ENCODE measurements at regions not wholly inside any gene's neighbourhood (a gene's known extent, or its start where the extent isn't known, plus 50 kb on each side); places are given as distances from the start of the nearest gene placed in this dataset.
"Not testable (repeated sequence)": the region's sequence is repeated elsewhere in the genome, so short reads cannot be mapped to it uniquely, and the experiment has no call there.

GRCh38 chr2:238722883-238723282 lies 125.0 kb upstream of the TWIST2 start:
- peaks cover 11 to 12% (median 11%) of the 10 kb centered on the region in 3 donors for H3K27me3 Mint-ChIP-seq (ENCODE audit: low read depth in 3 of 3)
- Histone ChIP-seq H3K4me1 (ENCODE audit: control insufficient read depth in 1 of 2, insufficient read depth in 2 of 2, low read length in 2 of 2) (no peaks in the 10 kb centered on the region), H3K4me3 (replicated peaks in 1 of 3; ENCODE audit: low read depth in 2 of 3, low read length in 3 of 3) (no peak overlapping the region), H3K4me2 (replicated peaks; ENCODE audit: extremely low read depth, low read length, poor library complexity, severe bottlenecking) (no peak overlapping the region), H3K36me3 (replicated peaks in 1 of 2; ENCODE audit: control insufficient read depth in 1 of 2, insufficient read depth in 2 of 2, low read length in 2 of 2) (no peaks in the 10 kb centered on the region), H3K27me3 (ENCODE audit: control insufficient read depth in 2 of 2, insufficient read depth in 2 of 2, low read length in 2 of 2) (peaks cover 0 to 2% of the 10 kb centered on the region in 2 donors), H3K9ac (ENCODE audit: insufficient read depth, low read length, poor library complexity, severe bottlenecking) (no peak overlapping the region), H2AFZ (ENCODE audit: insufficient read depth, low read depth, low read length, poor library complexity, severe bottlenecking) (no peak overlapping the region), H4K20me1 (ENCODE audit: insufficient read depth, low read length) (no peaks in the 10 kb centered on the region), H3K79me2 (ENCODE audit: insufficient read depth, low read length) (no peaks in the 10 kb centered on the region), H3K27ac (ENCODE audit: low read depth in 1 of 2, low read length in 2 of 2) (no peak overlapping the region), H3K9me3 (replicated peaks in 1 of 2; ENCODE audit: control insufficient read depth in 1 of 2, insufficient read depth in 1 of 2, low read length in 2 of 2) (peaks cover 0 to 8% of the 10 kb centered on the region in 2 donors)
- intact Hi-C loops (cut with micrococcal nuclease), result loop anchor here (5.0 kb wide), 1 partner anchor 64 kb away; no protein-coding TSS in a partner anchor
- no peak overlapping the region for H3K27ac Mint-ChIP-seq
- 92% methylated on average over 20 of the region's 33 CpGs for WGBS (ENCODE audit: insufficient coverage)
- no peak for DNase-seq
- TF ChIP-seq CTCF (IDR thresholded peaks at IDR 0.05), result no peak
- peaks cover 2% of the 10 kb centered on the region for H3K4me1 Mint-ChIP-seq
- no peaks in the 10 kb centered on the region for H3K36me3 Mint-ChIP-seq
- no peak overlapping the region for H3K4me3 Mint-ChIP-seq
- peaks cover 3 to 20% (median 11%) of the 10 kb centered on the region in 7 donors for H3K9me3 Mint-ChIP-seq

- not testable (repeated sequence) for H3K27ac ChIP-seq (ENCODE audit: low read depth in 1 of 2, low read length in 2 of 2); H3K4me1 Mint-ChIP-seq; H3K4me3 Mint-ChIP-seq; H3K79me2 ChIP-seq (ENCODE audit: insufficient read depth, low read length); H3K4me1 ChIP-seq (ENCODE audit: control insufficient read depth in 1 of 2, insufficient read depth in 2 of 2, low read length in 2 of 2); H3K4me3 ChIP-seq (replicated peaks in 1 of 3; ENCODE audit: low read depth in 2 of 3, low read length in 3 of 3); H3K9ac ChIP-seq (ENCODE audit: insufficient read depth, low read length, poor library complexity, severe bottlenecking); H2AFZ ChIP-seq (ENCODE audit: insufficient read depth, low read depth, low read length, poor library complexity, severe bottlenecking); H3K27ac Mint-ChIP-seq; H3K36me3 ChIP-seq (replicated peaks in 1 of 2; ENCODE audit: control insufficient read depth in 1 of 2, insufficient read depth in 2 of 2, low read length in 2 of 2); DNase-seq; H3K9me3 ChIP-seq (replicated peaks in 1 of 2; ENCODE audit: control insufficient read depth in 1 of 2, insufficient read depth in 1 of 2, low read length in 2 of 2); H3K27me3 ChIP-seq (ENCODE audit: control insufficient read depth in 2 of 2, insufficient read depth in 2 of 2, low read length in 2 of 2); H3K36me3 Mint-ChIP-seq; H4K20me1 ChIP-seq (ENCODE audit: insufficient read depth, low read length); H3K4me2 ChIP-seq (replicated peaks; ENCODE audit: extremely low read depth, low read length, poor library complexity, severe bottlenecking)
- H3K27me3 Mint-ChIP-seq (ENCODE audit: low read depth in 3 of 3), result peaks cover 11 to 12% (median 11%) of the 10 kb centered on the region in 3 donors
- intact Hi-C loops (cut with micrococcal nuclease), result loop anchor here (5.0 kb wide), 1 partner anchor 63 kb away; no protein-coding TSS in a partner anchor
- peaks cover 3 to 20% (median 11%) of the 10 kb centered on the region in 7 donors for H3K9me3 Mint-ChIP-seq
- WGBS (ENCODE audit: insufficient coverage), result no CpG with 5 or more reads among the region's 8 CpGs
These were observed 124.1 kb upstream of the TWIST2 start for GRCh38 chr2:238723740-238724320.

Data from CD14-positive monocyte (primary cell).